ENCODE measurements at regions not wholly inside any gene's neighbourhood (a gene's known extent, or its start where the extent isn't known, plus 50 kb on each side); places are given as distances from the start of the nearest gene placed in this dataset.

- H4K20me1 ChIP-seq (ENCODE audit: insufficient read depth) = no peaks in the 10 kb centered on the region
- no TSS peak for BruUV-seq (replicated peaks)
- H3K9ac ChIP-seq (ENCODE audit: low read length) = no peak overlapping the region
- H3K36me3 ChIP-seq (ENCODE audit: control insufficient read depth in 1 of 2, insufficient read depth in 2 of 2, low read length in 2 of 2) = no peaks in the 10 kb centered on the region
- POLR2A ChIA-PET = no interaction called here
- no peaks in the 10 kb centered on the region for H3K79me2 ChIP-seq (ENCODE audit: insufficient read depth, low read length)
- no peak overlapping the region for H3K4me3 ChIP-seq (replicated peaks in 1 of 2; ENCODE audit: low read depth in 1 of 2, low read length in 2 of 2)
- TF ChIP-seq REST (IDR thresholded peaks at IDR 0.05; ENCODE audit: low read depth) = no peak
- TF ChIP-seq ZNF274 (IDR thresholded peaks at IDR 0.05; ENCODE audit: low read depth, low read length) = no peak
- TF ChIP-seq SIN3A (IDR thresholded peaks at IDR 0.05; ENCODE audit: low read depth) = no peak
- no peak for TF ChIP-seq CBX3 (IDR thresholded peaks at IDR 0.05; ENCODE audit: low read depth)
- TF ChIP-seq EGR1 (IDR thresholded peaks at IDR 0.05; ENCODE audit: low read depth) = no peak
- TF ChIP-seq POLR2A (IDR thresholded peaks at IDR 0.05; ENCODE audit: borderline replicate concordance, extremely low read depth, insufficient read depth, insufficient read length) = no peak
- no peak for TF ChIP-seq CTCF (IDR thresholded peaks at IDR 0.05 in 2 of 3, conservative IDR thresholded peaks at IDR 0.05 in 1 of 3; ENCODE audit: borderline replicate concordance in 1 of 3, insufficient read depth in 1 of 3, low read depth in 2 of 3, low read length in 2 of 3)
- RAD21 ChIA-PET (ENCODE audit: low non-redundant PET in 1 of 2, low total read pairs in 2 of 2, uncharacterized antibody in 2 of 2, unreplicated experiment in 2 of 2) = no interaction called here
- H2AFZ ChIP-seq (ENCODE audit: low read depth, low read length, poor library complexity, severe bottlenecking) = no peak overlapping the region
- ATAC-seq (no peak), DNase-seq (ENCODE audit: low read depth, low spot score) (no peak)
- H3K27ac ChIP-seq (ENCODE audit: low read depth, low read length) = no peak overlapping the region
- H3K4me1 ChIP-seq (ENCODE audit: control insufficient read depth in 1 of 2, insufficient read depth in 2 of 2, low read length in 2 of 2) = no peaks in the 10 kb centered on the region
- CTCF ChIA-PET = no interaction called here
- peaks cover 33% of the 10 kb centered on the region for H3K27me3 ChIP-seq (ENCODE audit: insufficient read depth, low read length)
- no peaks in the 10 kb centered on the region for H3K9me3 ChIP-seq (ENCODE audit: control insufficient read depth in 1 of 2, insufficient read depth in 1 of 2, low read depth in 1 of 2, low read length in 2 of 2)
- intact Hi-C loops (cut with micrococcal nuclease) = no loop called here
- no peaks in the 10 kb centered on the region for H3K9me2 ChIP-seq (ENCODE audit: insufficient read depth)
- no peak overlapping the region for H3K4me2 ChIP-seq (ENCODE audit: low read length)
Measured at GRCh38 chr16:5382484-5382883, 284.9 kb upstream of the EEF2KMT start.
